Memory B cell (primary cell): ENCODE measurements at regions not wholly inside any gene's neighbourhood (a gene's known extent, or its start where the extent isn't known, plus 50 kb on each side); places are given as distances from the start of the nearest gene placed in this dataset.
"Not testable (repeated sequence)": the region's sequence is repeated elsewhere in the genome, so short reads cannot be mapped to it uniquely, and the experiment has no call there.

Experiments used
- ATAC-seq: fragments of 150-1000 bp; cut with Tn5 transposase; 2 replicates; pipeline ENCODE4 v1.10.0; 2021; ENCODE audit warnings: low read depth, mild to moderate bottlenecking, moderate library complexity
- DNase-seq, 2 donors: peaks; one replicate each; pipeline ENCODE4 v3.0.0; 2022; ENCODE audit warnings: low spot score in 2 of 2
- H3K27ac Mint-ChIP-seq: one replicate; pipeline ENCODE4 v1.8.0; 2022; ENCODE audit warnings: mild to moderate bottlenecking, moderate library complexity, mixed read lengths
- H3K27me3 Mint-ChIP-seq: one replicate; pipeline ENCODE4 v1.8.0; 2022; ENCODE audit warnings: mixed read lengths
- H3K36me3 Mint-ChIP-seq: one replicate; pipeline ENCODE4 v1.8.0; 2022; ENCODE audit warnings: mild to moderate bottlenecking, mixed read lengths
- H3K4me1 Mint-ChIP-seq: one replicate; pipeline ENCODE4 v1.8.0; 2022; ENCODE audit warnings: mixed read lengths
- H3K4me3 Mint-ChIP-seq: one replicate; pipeline ENCODE4 v1.8.0; 2022; ENCODE audit warnings: mild to moderate bottlenecking, moderate library complexity, mixed read lengths
- H3K9me3 Mint-ChIP-seq: one replicate; pipeline ENCODE4 v1.8.0; 2022; ENCODE audit warnings: mixed read lengths

DNA sequence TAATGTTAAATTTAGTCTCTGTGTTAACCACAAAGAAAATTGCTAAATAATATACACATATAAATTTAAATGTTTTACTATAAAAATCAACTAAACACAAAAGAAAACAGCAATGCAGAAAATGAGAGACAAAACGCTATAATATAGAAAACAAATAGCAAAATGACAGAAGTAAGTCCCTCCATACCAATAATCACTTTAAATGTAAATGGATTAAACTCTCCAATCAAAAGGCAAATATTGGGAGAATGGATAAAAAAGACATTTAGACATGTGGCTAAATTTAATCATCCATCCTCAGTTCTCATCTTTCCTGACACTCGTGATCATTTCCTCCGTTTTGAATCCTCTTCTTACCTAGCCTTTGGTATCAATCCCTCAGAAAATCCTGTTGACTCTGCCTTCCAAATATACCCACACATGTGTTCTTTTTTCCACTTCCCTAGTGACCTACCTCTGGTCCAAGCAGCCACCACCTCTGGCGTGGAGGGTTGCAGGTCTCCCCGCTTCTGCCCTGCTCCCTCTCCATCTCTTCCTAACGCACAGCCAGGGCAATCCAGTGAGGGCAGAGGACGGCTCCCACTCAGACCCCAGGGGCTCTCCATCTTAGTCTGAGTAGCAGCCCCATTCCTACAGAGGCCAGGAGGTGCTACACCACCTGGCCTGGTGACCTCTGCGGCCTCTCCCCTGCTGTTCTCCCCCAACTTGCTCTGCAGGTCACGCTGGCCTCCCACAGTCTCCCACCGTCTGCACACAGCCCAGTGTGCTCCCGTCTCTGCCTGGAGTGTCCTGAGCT is 149.2 kb downstream of the RNASET2 start:
- DNase-seq (no peak), ATAC-seq (no peak)
- Mint-ChIP-seq H3K4me3 (no peak overlapping the region), H3K4me1 (no peaks in the 10 kb centered on the region), H3K27me3 (no peaks in the 10 kb centered on the region), H3K9me3 (peaks cover 15% of the 10 kb centered on the region), H3K36me3 (peaks cover 22% of the 10 kb centered on the region), H3K27ac (no peak overlapping the region)

GRCh38 chr6:166806217-166806838 is 150.0 kb downstream of the RNASET2 start:
- H3K36me3 Mint-ChIP-seq = peaks cover 22% of the 10 kb centered on the region
- ATAC-seq (no peak), DNase-seq (no peak)
- H3K4me3 Mint-ChIP-seq = no peak overlapping the region
- no peak overlapping the region for H3K27ac Mint-ChIP-seq
- no peaks in the 10 kb centered on the region for H3K27me3 Mint-ChIP-seq
- peaks cover 15% of the 10 kb centered on the region for H3K9me3 Mint-ChIP-seq
- H3K4me1 Mint-ChIP-seq = no peaks in the 10 kb centered on the region

GRCh38 chr6:166803471-166803870 is 152.9 kb downstream of the RNASET2 start:
- H3K4me3 Mint-ChIP-seq = no peak overlapping the region
- H3K9me3 Mint-ChIP-seq = peaks cover 15% of the 10 kb centered on the region
- DNase-seq (no peak), ATAC-seq (no peak)
- peaks cover 17% of the 10 kb centered on the region for H3K36me3 Mint-ChIP-seq
- H3K4me1 Mint-ChIP-seq = no peaks in the 10 kb centered on the region
- H3K27me3 Mint-ChIP-seq = no peaks in the 10 kb centered on the region
- H3K27ac Mint-ChIP-seq = no peak overlapping the region

- no peak overlapping the region for H3K27ac Mint-ChIP-seq
- peaks cover 12% of the 10 kb centered on the region for H3K9me3 Mint-ChIP-seq
- H3K36me3 Mint-ChIP-seq = peaks cover 9% of the 10 kb centered on the region
- H3K4me3 Mint-ChIP-seq = no peak overlapping the region
- ATAC-seq (no peak), DNase-seq (no peak)
- H3K27me3 Mint-ChIP-seq = no peaks in the 10 kb centered on the region
- H3K4me1 Mint-ChIP-seq = no peaks in the 10 kb centered on the region
Measured at GRCh38 chr6:166802401-166802800, 153.9 kb downstream of the RNASET2 start.

DNA sequence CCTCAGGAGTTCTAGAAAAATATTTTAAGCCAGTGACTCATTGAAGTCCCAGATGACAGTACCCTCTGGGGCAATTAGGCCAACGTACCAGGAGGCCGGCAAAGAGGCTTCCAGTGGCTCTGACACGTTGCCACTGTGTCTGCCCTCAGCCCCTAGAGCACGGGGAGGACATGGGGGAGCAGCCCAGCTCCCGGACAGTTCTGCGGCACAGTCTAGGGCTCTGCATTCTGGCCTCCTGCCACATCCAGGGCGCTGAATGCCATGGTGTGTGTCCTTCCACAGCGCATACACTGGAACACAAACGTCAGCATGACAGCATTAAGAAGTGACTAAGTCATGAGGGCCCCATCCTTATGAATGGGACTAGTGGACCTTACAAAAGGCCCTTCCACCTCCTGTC is 156.2 kb downstream of the RNASET2 start:
- H3K4me3 Mint-ChIP-seq = no peak overlapping the region
- H3K27me3 Mint-ChIP-seq = no peaks in the 10 kb centered on the region
- H3K27ac Mint-ChIP-seq = no peak overlapping the region
- DNase-seq (no peak), ATAC-seq (no peak)
- no peaks in the 10 kb centered on the region for H3K36me3 Mint-ChIP-seq
- no peaks in the 10 kb centered on the region for H3K4me1 Mint-ChIP-seq
- no peaks in the 10 kb centered on the region for H3K9me3 Mint-ChIP-seq

DNA sequence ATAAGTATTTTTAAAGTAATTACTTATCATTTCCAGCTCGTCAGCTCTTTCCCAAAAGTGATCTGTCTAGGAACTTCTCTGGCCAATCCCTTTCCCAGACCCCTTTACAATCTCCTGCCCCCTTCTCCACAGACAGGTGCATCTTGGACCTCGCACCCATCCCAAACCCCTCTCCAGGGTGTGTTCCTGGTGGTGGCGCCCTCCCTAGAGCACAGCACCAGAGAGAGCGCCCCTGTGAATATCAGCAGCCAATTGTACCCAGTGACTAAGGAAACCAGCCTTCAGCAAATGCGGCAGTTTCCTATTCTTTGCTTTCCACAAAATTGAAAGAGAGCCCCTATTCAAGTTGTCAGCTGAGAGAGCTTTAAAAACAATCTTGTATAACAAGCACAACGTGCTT is 157.7 kb downstream of the RNASET2 start:
- Mint-ChIP-seq H3K36me3 (no peaks in the 10 kb centered on the region), H3K27ac (no peak overlapping the region), H3K4me3 (no peak overlapping the region)

GRCh38 chr6:166796610-166797009 is 159.7 kb downstream of the RNASET2 start:
- Mint-ChIP-seq H3K4me1 (no peaks in the 10 kb centered on the region), H3K27me3 (no peaks in the 10 kb centered on the region), H3K36me3 (peaks cover 1% of the 10 kb centered on the region), H3K27ac (no peak overlapping the region), H3K4me3 (no peak overlapping the region), H3K9me3 (no peaks in the 10 kb centered on the region)
- no peak for DNase-seq
- ATAC-seq = no peak

More for the DNA sequence above, 157.7 kb downstream of the RNASET2 start:
- H3K4me1 Mint-ChIP-seq = no peaks in the 10 kb centered on the region
- DNase-seq (no peak), ATAC-seq (no peak)
- no peaks in the 10 kb centered on the region for H3K27me3 Mint-ChIP-seq
- H3K9me3 Mint-ChIP-seq = no peaks in the 10 kb centered on the region

DNA sequence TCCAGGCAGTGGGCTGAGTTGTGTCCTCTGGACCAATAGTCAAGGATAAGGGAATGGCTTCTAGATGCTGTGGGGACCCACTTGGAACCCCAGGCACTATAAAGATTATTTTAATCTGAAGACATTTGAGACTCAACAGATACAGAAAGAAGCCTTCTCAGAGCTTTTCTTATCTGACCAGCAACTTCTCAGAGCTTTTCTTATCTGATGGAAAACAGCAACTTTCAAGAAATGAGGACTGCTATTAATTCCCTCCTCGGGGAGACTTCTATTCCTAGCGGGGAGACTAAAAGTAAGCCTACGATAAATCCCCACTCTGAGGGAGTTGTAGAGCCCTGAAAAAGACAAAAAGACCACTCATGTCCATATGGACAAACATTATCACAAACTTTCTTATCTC is 160.5 kb downstream of the RNASET2 start:
- Mint-ChIP-seq H3K36me3 (peaks cover 1% of the 10 kb centered on the region), H3K9me3 (no peaks in the 10 kb centered on the region), H3K27me3 (no peaks in the 10 kb centered on the region), H3K27ac (no peak overlapping the region), H3K4me3 (no peak overlapping the region), H3K4me1 (no peaks in the 10 kb centered on the region)
- no peak for ATAC-seq
- no peak for DNase-seq

- not testable (repeated sequence) for H3K4me1 Mint-ChIP-seq, ATAC-seq, H3K27me3 Mint-ChIP-seq, H3K4me3 Mint-ChIP-seq, H3K27ac Mint-ChIP-seq, DNase-seq, H3K9me3 Mint-ChIP-seq, H3K36me3 Mint-ChIP-seq
Measured at GRCh38 chr6:166790808-166791207, 163.8 kb upstream of the RPS6KA2 start.

DNA sequence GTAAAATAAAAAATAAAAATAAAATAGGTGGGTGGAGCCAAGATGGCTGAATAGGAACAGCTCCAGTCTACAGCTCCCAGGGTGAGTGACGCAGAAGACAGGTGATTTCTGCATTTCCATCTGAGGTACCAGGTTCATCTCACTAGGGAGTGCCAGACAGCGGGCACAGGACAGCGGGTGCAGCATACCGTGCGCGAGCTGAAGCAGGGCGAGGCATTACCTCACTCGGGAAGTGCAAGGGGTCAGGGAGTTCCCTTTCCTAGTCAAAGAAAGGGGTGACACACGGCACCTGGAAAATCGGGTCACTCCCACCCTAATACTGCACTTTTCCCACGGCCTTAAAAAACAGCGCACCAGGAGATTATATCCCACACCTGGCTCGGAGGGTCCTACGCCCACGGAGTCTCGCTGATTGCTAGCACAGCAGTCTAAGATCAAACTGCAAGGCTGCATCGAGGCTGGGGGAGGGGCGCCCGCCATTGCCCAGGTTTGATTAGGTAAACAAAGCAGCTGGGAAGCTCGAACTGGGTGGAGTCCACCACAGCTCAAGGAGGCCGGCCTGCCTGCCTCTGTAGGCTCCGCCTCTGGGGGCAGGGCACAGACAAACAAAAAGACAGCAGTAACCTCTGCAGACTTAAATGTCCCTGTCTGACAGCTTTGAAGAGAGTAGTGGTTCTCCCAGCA is 161.9 kb upstream of the RPS6KA2 start:
- H3K9me3 Mint-ChIP-seq, DNase-seq, H3K36me3 Mint-ChIP-seq, H3K4me3 Mint-ChIP-seq, H3K4me1 Mint-ChIP-seq, H3K27me3 Mint-ChIP-seq, H3K27ac Mint-ChIP-seq, ATAC-seq: not testable (repeated sequence)

DNA sequence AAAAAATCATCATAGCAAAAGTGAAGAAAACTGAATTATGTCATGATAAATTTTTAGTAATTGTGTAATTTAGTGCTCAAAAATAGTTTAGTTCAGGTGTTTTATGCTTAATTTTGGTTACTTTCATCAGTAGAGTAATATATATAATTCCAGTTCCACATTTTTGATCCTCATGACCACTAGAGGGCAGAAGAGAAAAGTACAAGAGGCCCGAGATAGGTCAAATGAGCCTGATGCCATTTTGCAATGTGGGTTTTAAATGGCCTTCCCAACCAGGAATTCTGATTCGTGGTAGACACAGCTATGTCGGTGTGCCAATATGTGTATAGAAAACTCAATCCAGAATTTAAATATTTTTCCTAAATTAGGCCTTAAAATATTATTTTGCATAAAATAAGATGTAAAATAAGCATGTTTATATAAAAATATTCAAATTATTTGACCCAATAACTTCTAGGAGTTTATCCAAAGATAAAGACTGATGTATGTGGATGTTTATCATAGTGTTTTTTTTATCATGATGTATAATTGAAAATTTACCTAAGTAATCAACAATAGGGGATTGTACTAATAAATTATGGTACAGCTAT is 159.7 kb upstream of the RPS6KA2 start:
- no peak overlapping the region for H3K4me3 Mint-ChIP-seq
- DNase-seq = peak; percentile 10 to 66
- peak; percentile 81 for ATAC-seq
- peaks cover 2% of the 10 kb centered on the region for H3K36me3 Mint-ChIP-seq
- no peak overlapping the region for H3K27ac Mint-ChIP-seq
- H3K27me3 Mint-ChIP-seq = no peaks in the 10 kb centered on the region
- H3K4me1 Mint-ChIP-seq = peaks cover 2% of the 10 kb centered on the region
- no peaks in the 10 kb centered on the region for H3K9me3 Mint-ChIP-seq

- H3K9me3 Mint-ChIP-seq = no peaks in the 10 kb centered on the region
- peaks cover 2% of the 10 kb centered on the region for H3K4me1 Mint-ChIP-seq
- no peaks in the 10 kb centered on the region for H3K27me3 Mint-ChIP-seq
Measured at GRCh38 chr6:166785131-166785530, 158.1 kb upstream of the RPS6KA2 start.

DNA sequence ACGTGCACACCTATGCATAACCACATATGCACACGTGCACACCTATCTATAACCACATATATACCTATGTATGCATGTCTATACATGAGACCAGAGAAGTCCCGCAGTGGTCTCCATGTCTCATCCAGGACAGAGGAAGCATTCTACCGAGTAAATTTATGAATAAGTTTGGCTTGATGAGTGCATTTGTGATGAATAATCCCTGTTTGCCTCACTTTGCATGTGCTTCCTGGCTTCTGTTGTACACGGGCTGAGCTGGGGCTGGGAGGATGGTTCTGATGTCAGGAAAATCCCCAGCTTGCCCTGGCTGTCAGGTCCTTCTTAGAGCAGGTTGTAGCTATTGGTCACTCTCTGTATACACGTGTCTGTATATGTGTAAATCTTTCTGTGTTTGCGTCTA is 157.6 kb upstream of the RPS6KA2 start:
- peaks cover 2% of the 10 kb centered on the region for H3K4me1 Mint-ChIP-seq
- H3K36me3 Mint-ChIP-seq = no peaks in the 10 kb centered on the region
- no peaks in the 10 kb centered on the region for H3K9me3 Mint-ChIP-seq
- H3K4me3 Mint-ChIP-seq = no peak overlapping the region
- H3K27ac Mint-ChIP-seq = no peak overlapping the region
- no peak for DNase-seq
- no peak for ATAC-seq
- no peaks in the 10 kb centered on the region for H3K27me3 Mint-ChIP-seq

More at GRCh38 chr6:166785131-166785530, 158.1 kb upstream of the RPS6KA2 start:
- no peak overlapping the region for H3K27ac Mint-ChIP-seq
- H3K4me3 Mint-ChIP-seq = no peak overlapping the region
- ATAC-seq (no peak), DNase-seq (no peak)
- H3K36me3 Mint-ChIP-seq = peaks cover 2% of the 10 kb centered on the region

GRCh38 chr6:166782520-166782919 is 155.5 kb upstream of the RPS6KA2 start:
- DNase-seq (no peak), ATAC-seq (no peak)
- no peaks in the 10 kb centered on the region for H3K36me3 Mint-ChIP-seq
- H3K4me3 Mint-ChIP-seq = no peak overlapping the region
- H3K27ac Mint-ChIP-seq = no peak overlapping the region
- H3K9me3 Mint-ChIP-seq = no peaks in the 10 kb centered on the region
- H3K4me1 Mint-ChIP-seq = peaks cover 2% of the 10 kb centered on the region
- no peaks in the 10 kb centered on the region for H3K27me3 Mint-ChIP-seq
